H1 (cell line): ENCODE measurements at regions not wholly inside any gene's neighbourhood (a gene's known extent, or its start where the extent isn't known, plus 50 kb on each side); places are given as distances from the start of the nearest gene placed in this dataset.

Source experiments
- CTCF ChIA-PET: fragments of 300-600 bp; sonication (Branson Sonifier 250); formaldehyde crosslinking; loops from one replicate; lab custom pipeline; 2021; ENCODE audit not compliant: partially characterized antibody; lab: Charles Lee
- POLR2A ChIA-PET: fragments of 300-600 bp; sonication (Branson Sonifier 250); formaldehyde crosslinking; loops from one replicate; lab custom pipeline; 2021; ENCODE audit warnings: inconsistent platforms; ENCODE audit not compliant: partially characterized antibody; lab: Charles Lee
- DNase-seq, 2 experiments: peaks; one replicate each; pipeline versions ENCODE4 v3.0.0 to v3.0.0-alpha.2; 2010 to 2022; ENCODE audit warnings: low spot score in 2 of 2, low read depth in 1 of 2, mixed read lengths in 1 of 2
- FAIRE-seq: peaks from 2 replicates; lab custom pipeline; 2011; peaks lifted over from hg19 to GRCh38; lab: Jason Lieb, UNC
- H2AFZ ChIP-seq: 2 replicates; pipeline ENCODE4 v1.8.1; 2012; ENCODE audit warnings: low read length, inconsistent platforms
- H2AK5ac ChIP-seq: 2 replicates; pipeline ENCODE4 v1.6.1; 2013; ENCODE audit warnings: low read depth, low read length
- H2BK120ac ChIP-seq: replicated peaks from 2 replicates; pipeline ENCODE3; 2013; ENCODE audit warnings: low read depth, low read length, inconsistent platforms
- H2BK12ac ChIP-seq: 2 replicates; pipeline ENCODE4 v1.6.1; 2013; ENCODE audit warnings: low read depth, low read length
- H2BK15ac ChIP-seq: 2 replicates; pipeline ENCODE4 v1.6.1; 2013; ENCODE audit warnings: low read length
- H2BK20ac ChIP-seq: 2 replicates; pipeline ENCODE4 v1.6.1; 2013; ENCODE audit warnings: low read length
- H2BK5ac ChIP-seq: 2 replicates; pipeline ENCODE4 v1.6.1; 2013; ENCODE audit warnings: low read depth, low read length
- H3K14ac ChIP-seq: 2 replicates; pipeline ENCODE4 v1.6.1; 2013; ENCODE audit warnings: inconsistent platforms; ENCODE audit not compliant: insufficient read length
- H3K18ac ChIP-seq: 2 replicates; pipeline ENCODE4 v1.6.1; 2013; ENCODE audit warnings: low read length; ENCODE audit errors: extremely low read depth
- H3K23ac ChIP-seq: 2 replicates; pipeline ENCODE4 v1.6.1; 2013; ENCODE audit warnings: inconsistent platforms; ENCODE audit not compliant: insufficient read length
- H3K23me2 ChIP-seq: 2 replicates; pipeline ENCODE4 v1.6.1; 2013; ENCODE audit warnings: low read depth, low read length
- H3K27ac ChIP-seq: 2 replicates; pipeline ENCODE4 v1.6.1; 2011; ENCODE audit warnings: low read depth, low read length, inconsistent platforms
- H3K27me3 ChIP-seq, 4 experiments: replicated peaks in 1 of 4; 1 replicate in 1 of 4; 2 replicates in 3 of 4; pipeline versions ENCODE4 v1.6.1 to v1.8.1; 2011 to 2013; ENCODE audit warnings: low read length in 3 of 4, mild to moderate bottlenecking in 3 of 4, inconsistent platforms in 2 of 4, mixed read lengths in 2 of 4, moderate library complexity in 1 of 4; ENCODE audit not compliant: control insufficient read depth in 3 of 4, insufficient read depth in 3 of 4; ENCODE audit errors: extremely low read depth in 1 of 4
- H3K36me3 ChIP-seq, 4 experiments: 2 replicates each; pipeline versions ENCODE4 v1.6.1 to v1.8.1; 2011 to 2013; ENCODE audit warnings: mild to moderate bottlenecking in 4 of 4, low read length in 3 of 4, moderate library complexity in 2 of 4, control low read depth in 1 of 4, inconsistent platforms in 1 of 4; ENCODE audit not compliant: insufficient read depth in 4 of 4, control insufficient read depth in 2 of 4
- H3K4ac ChIP-seq: replicated peaks from 2 replicates; pipeline ENCODE3; 2013; ENCODE audit warnings: low read length, low read depth, mixed read lengths, inconsistent platforms; ENCODE audit not compliant: insufficient read length
- H3K4me1 ChIP-seq, 4 experiments: replicated peaks in 1 of 4; 1 replicate in 1 of 4; 2 replicates in 3 of 4; pipeline versions ENCODE4 v1.6.1 to v1.8.1; 2011 to 2013; ENCODE audit warnings: low read length in 3 of 4, inconsistent platforms in 2 of 4, mixed read lengths in 1 of 4; ENCODE audit not compliant: insufficient read depth in 4 of 4, control insufficient read depth in 3 of 4
- H3K4me2 ChIP-seq, 2 experiments: 2 replicates each; pipeline versions ENCODE4 v1.6.1 to v1.8.1; 2011 to 2013; ENCODE audit warnings: low read depth in 2 of 2, low read length in 2 of 2, control low read depth in 1 of 2, inconsistent platforms in 1 of 2, mild to moderate bottlenecking in 1 of 2; ENCODE audit not compliant: insufficient read depth in 1 of 2
- H3K4me3 ChIP-seq, 4 experiments: fragments of 200-600, 300-600 bp in 1 of 4; sonication (generic), shearing (Covaris generic), sonication (Bioruptor Twin) in 1 of 4; 2 replicates each; pipeline versions ENCODE4 v1.5.1 to v1.8.1; 2011 to 2016; ENCODE audit warnings: low read length in 4 of 4, low read depth in 3 of 4, control low read depth in 2 of 4, inconsistent platforms in 2 of 4, mild to moderate bottlenecking in 2 of 4, mixed read lengths in 1 of 4, moderate library complexity in 1 of 4; ENCODE audit not compliant: insufficient read depth in 2 of 4; ENCODE audit errors: extremely low read depth in 1 of 4
- H3K56ac ChIP-seq: replicated peaks from 2 replicates; pipeline ENCODE3; 2013; ENCODE audit warnings: low read depth, mild to moderate bottlenecking, mixed read lengths, low read length, inconsistent platforms; ENCODE audit not compliant: insufficient read length
- H3K79me1 ChIP-seq: 2 replicates; pipeline ENCODE4 v1.6.1; 2013; ENCODE audit warnings: low read depth, low read length, control low read depth
- H3K79me2 ChIP-seq, 2 experiments: 2 replicates each; pipeline versions ENCODE4 v1.6.1 to v1.8.1; 2012 to 2013; ENCODE audit warnings: low read length in 2 of 2, mild to moderate bottlenecking in 2 of 2, inconsistent platforms in 1 of 2; ENCODE audit not compliant: insufficient read depth in 2 of 2, control insufficient read depth in 1 of 2
- H3K9ac ChIP-seq, 4 experiments: replicated peaks in 1 of 4; 1 replicate in 1 of 4; 2 replicates in 3 of 4; pipeline versions ENCODE4 v1.6.1 to v1.8.1; 2011 to 2013; ENCODE audit warnings: low read depth in 3 of 4, low read length in 3 of 4, control low read depth in 2 of 4, mild to moderate bottlenecking in 2 of 4, moderate library complexity in 2 of 4, inconsistent platforms in 1 of 4; ENCODE audit errors: extremely low read depth in 1 of 4
- H3K9me3 ChIP-seq, 2 experiments: 2 replicates each; pipeline versions ENCODE4 v1.6.1 to v1.8.1; 2012 to 2013; ENCODE audit warnings: mild to moderate bottlenecking in 2 of 2, moderate library complexity in 2 of 2, control low read depth in 1 of 2, inconsistent platforms in 1 of 2, low read depth in 1 of 2, low read length in 1 of 2, mixed read lengths in 1 of 2; ENCODE audit not compliant: insufficient read depth in 2 of 2
- H4K20me1 ChIP-seq, 2 experiments: replicated peaks in 1 of 2; 2 replicates each; pipeline versions ENCODE3 to v1.8.1; 2011 to 2013; ENCODE audit warnings: inconsistent platforms in 2 of 2, low read length in 2 of 2, mild to moderate bottlenecking in 1 of 2; ENCODE audit not compliant: insufficient read depth in 2 of 2, control insufficient read depth in 1 of 2
- H4K5ac ChIP-seq: 2 replicates; pipeline ENCODE4 v1.6.1; 2013; ENCODE audit warnings: low read length, low read depth, mixed read lengths, inconsistent platforms; ENCODE audit not compliant: insufficient read length
- H4K8ac ChIP-seq: 2 replicates; pipeline ENCODE4 v1.8.0; 2013; ENCODE audit warnings: mild to moderate bottlenecking, moderate library complexity, low read length, inconsistent platforms; ENCODE audit not compliant: insufficient read depth; ENCODE audit errors: extremely low read depth
- H4K91ac ChIP-seq: replicated peaks from 2 replicates; pipeline ENCODE3; 2013; ENCODE audit warnings: low read length, mixed read lengths, inconsistent platforms; ENCODE audit not compliant: insufficient read length
- BCL11A ChIP-seq, 2 experiments: IDR thresholded peaks; one replicate each; pipeline ENCODE4 v1.6.1; 2011; ENCODE audit warnings: low read depth in 2 of 2, low read length in 2 of 2, mild to moderate bottlenecking in 2 of 2
- EZH2 ChIP-seq: fragments of 200-600 bp; sonication (generic); IDR thresholded peaks from 2 replicates; pipeline ENCODE4 v1.7.1; 2012; ENCODE audit warnings: low read depth, mild to moderate bottlenecking, moderate library complexity, low read length, inconsistent platforms; ENCODE audit not compliant: severe bottlenecking
- FOSL1 ChIP-seq: IDR thresholded peaks from 2 replicates; pipeline ENCODE4 v1.6.1; 2011; ENCODE audit warnings: mild to moderate bottlenecking, low read depth, low read length, moderate library complexity; ENCODE audit not compliant: insufficient read depth
- KDM5A ChIP-seq: fragments of 200-600 bp; IDR thresholded peaks from 2 replicates; pipeline ENCODE4 v1.7.1; 2012; ENCODE audit warnings: mild to moderate bottlenecking, low read length, inconsistent platforms, mixed read lengths
- PHF8 ChIP-seq: fragments of 200-600 bp; sonication (generic); conservative IDR thresholded peaks from 2 replicates; pipeline ENCODE4 v1.7.1; 2012; ENCODE audit warnings: low read depth, mild to moderate bottlenecking, inconsistent platforms, low read length, moderate library complexity
- POLR2A ChIP-seq, 2 experiments: IDR thresholded peaks; 1 replicate in 1 of 2; 2 replicates in 1 of 2; pipeline ENCODE4 v1.6.1; 2011; ENCODE audit warnings: low read depth in 2 of 2, low read length in 2 of 2, mild to moderate bottlenecking in 2 of 2; ENCODE audit errors: control extremely low read depth in 1 of 2
- POLR2AphosphoS5 ChIP-seq: IDR thresholded peaks from 2 replicates; pipeline ENCODE4 v1.6.1; 2011; ENCODE audit warnings: low read depth, low read length
- RAD21 ChIP-seq, 2 experiments: IDR thresholded peaks in 1 of 2; conservative IDR thresholded peaks in 1 of 2; 2 replicates each; pipeline ENCODE4 v1.6.1; 2011; ENCODE audit warnings: low read depth in 2 of 2, low read length in 2 of 2, improper control_type of control experiment in 1 of 2, inconsistent platforms in 1 of 2, mild to moderate bottlenecking in 1 of 2, moderate library complexity in 1 of 2
- USF2 ChIP-seq: IDR thresholded peaks from 2 replicates; pipeline ENCODE4 v1.6.1; 2011; ENCODE audit warnings: low read length, improper control_type of control experiment
- WGBS, 2 experiments: shearing (Covaris generic) in 1 of 2; methylation state at CpG; one replicate each; pipeline versions ENCODE4 v1.1.6 to v1.1.7; 2013 to 2015; ENCODE audit warnings: low lambda C conversion rate in 2 of 2, mixed read lengths in 2 of 2, inconsistent platforms in 1 of 2, low coverage in 1 of 2, missing lambda C conversion rate in 1 of 2; ENCODE audit not compliant: insufficient replicate concordance in 2 of 2, insufficient coverage in 1 of 2, insufficient read length in 1 of 2; ENCODE audit errors: extremely low coverage in 1 of 2, missing lambda C conversion rate in 1 of 2; 5-methylcytosine and 5-hydroxymethylcytosine counted together

DNA sequence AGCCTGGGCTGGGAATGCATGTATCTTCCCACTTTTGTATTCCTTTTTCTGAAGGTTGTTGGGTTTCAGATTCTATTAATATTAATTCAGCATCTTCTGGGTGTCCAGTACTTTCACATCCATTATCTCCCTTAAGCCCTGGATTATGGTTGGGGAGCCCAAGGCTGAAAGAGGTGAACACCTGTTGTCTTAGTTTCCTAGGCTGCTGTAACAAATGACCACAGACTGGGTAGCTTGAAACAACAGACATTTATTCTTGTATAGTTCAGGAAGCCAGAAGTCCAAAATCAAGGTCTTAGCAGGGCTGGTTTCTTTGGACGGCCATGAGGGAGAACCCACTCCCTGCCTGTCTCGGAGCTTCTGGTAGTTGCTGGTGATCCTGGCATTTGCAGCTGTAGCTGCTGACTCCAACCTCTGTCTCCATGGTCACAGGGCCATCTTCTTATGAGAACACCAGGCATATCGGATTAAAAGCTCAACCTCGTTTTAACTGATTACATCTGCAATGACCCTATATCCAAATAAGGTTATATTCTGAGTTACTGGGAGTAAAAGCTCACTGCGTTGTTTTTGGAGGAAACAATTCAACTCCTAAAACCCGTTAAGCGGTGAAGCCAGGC is 68.2 kb upstream of the CLMN start:
- no peak for TF ChIP-seq USF2
- no peak for TF ChIP-seq PHF8
- TF ChIP-seq POLR2A (IDR thresholded peaks at IDR 0.05; ENCODE audit: control extremely low read depth in 1 of 2, low read depth in 2 of 2, low read length in 2 of 2) = no peak
- no peak for TF ChIP-seq KDM5A
- no peak for TF ChIP-seq POLR2AphosphoS5
- TF ChIP-seq RAD21 (IDR thresholded peaks at IDR 0.05 in 1 of 2, conservative IDR thresholded peaks at IDR 0.05 in 1 of 2; ENCODE audit: low read depth in 2 of 2, low read length in 2 of 2) = no peak
- no peak for TF ChIP-seq BCL11A (IDR thresholded peaks at IDR 0.05; ENCODE audit: low read depth in 2 of 2, low read length in 2 of 2)
- TF ChIP-seq EZH2 = no peak
- no peak for TF ChIP-seq FOSL1
- Histone ChIP-seq H3K9ac (no peak overlapping the region), H3K79me1 (no peaks in the 10 kb centered on the region), H4K8ac (no peak overlapping the region), H2BK15ac (no peak overlapping the region), H2BK12ac (no peak overlapping the region), H2AK5ac (no peak overlapping the region), H3K79me2 (no peaks in the 10 kb centered on the region), H3K4ac (no peak overlapping the region), H4K91ac (no peak overlapping the region), H3K4me2 (no peak overlapping the region), H3K18ac (no peak overlapping the region), H3K4me3 (no peak overlapping the region), H3K36me3 (no peaks in the 10 kb centered on the region), H3K23me2 (no peaks in the 10 kb centered on the region), H3K56ac (no peak overlapping the region), H3K14ac (no peak overlapping the region), H4K5ac (no peak overlapping the region), H3K27ac (no peak overlapping the region), H4K20me1 (no peaks in the 10 kb centered on the region), H2AFZ (no peak overlapping the region), H3K9me3 (no peaks in the 10 kb centered on the region), H3K27me3 (no peaks in the 10 kb centered on the region; a peak in 1 of 7 replicates), H2BK120ac (no peak overlapping the region), H3K4me1 (no peaks in the 10 kb centered on the region; a peak in 1 of 7 replicates), H3K23ac (no peak overlapping the region), H2BK5ac (no peak overlapping the region), H2BK20ac (no peak overlapping the region)
- 82% methylated on average over 7 of the region's 7 CpGs; no CpG with 5 or more reads in 1 of the 2 experiments for WGBS, 2 experiments
- no peak for DNase-seq
- no peak for FAIRE-seq
- ChIA-PET POLR2A (interaction anchor here (0.7 kb wide), 1 partner anchor 17 kb away, joined by 3 read pairs; no protein-coding TSS in a partner anchor), CTCF (interaction anchor here (1.0 to 1.3 kb wide), 3 partner anchors 27 to 574 kb away, joined by 3 to 4 read pairs (median 4); no protein-coding TSS in a partner anchor)
